Osteoblast (primary cell): ENCODE measurements at regions not wholly inside any gene's neighbourhood (a gene's known extent, or its start where the extent isn't known, plus 50 kb on each side); places are given as distances from the start of the nearest gene placed in this dataset.

Source experiments
- DNase-seq: peaks from one replicate; pipeline ENCODE4 v3.0.0; 2011; ENCODE audit warnings: low spot score, mixed read lengths; ENCODE audit not compliant: insufficient read length; ENCODE audit errors: missing footprints
- H2AFZ ChIP-seq: 2 replicates; pipeline ENCODE4 v1.6.0; 2011; ENCODE audit warnings: mild to moderate bottlenecking, low read length
- H3K27ac ChIP-seq: 2 replicates; pipeline ENCODE4 v1.5.1; 2011; ENCODE audit warnings: mild to moderate bottlenecking, low read depth, low read length, moderate library complexity
- H3K27me3 ChIP-seq: 2 replicates; pipeline ENCODE4 v1.6.0; 2012; ENCODE audit warnings: mild to moderate bottlenecking, control low read depth, inconsistent platforms, low read length, moderate library complexity; ENCODE audit not compliant: insufficient read depth
- H3K36me3 ChIP-seq: 2 replicates; pipeline ENCODE4 v1.5.1; 2011; ENCODE audit warnings: mild to moderate bottlenecking, low read length, control low read depth, moderate library complexity; ENCODE audit not compliant: insufficient read depth
- H3K4me1 ChIP-seq: 2 replicates; pipeline ENCODE4 v1.5.1; 2011; ENCODE audit warnings: mild to moderate bottlenecking, low read length, control low read depth, moderate library complexity; ENCODE audit not compliant: insufficient read depth
- H3K4me2 ChIP-seq: 2 replicates; pipeline ENCODE4 v1.6.0; 2011; ENCODE audit warnings: mild to moderate bottlenecking, low read length; ENCODE audit not compliant: insufficient read depth
- H3K4me3 ChIP-seq: fragments of 200-600 bp; sonication (generic); 3 replicates; pipeline ENCODE4 v1.5.1; 2012; ENCODE audit warnings: mild to moderate bottlenecking, low read length, inconsistent platforms; ENCODE audit not compliant: insufficient read depth
- H3K79me2 ChIP-seq: 2 replicates; pipeline ENCODE4 v1.6.0; 2012; ENCODE audit warnings: mild to moderate bottlenecking, low read length, control low read depth, inconsistent platforms; ENCODE audit not compliant: insufficient read depth
- H3K9me3 ChIP-seq: 2 replicates; pipeline ENCODE4 v1.5.1; 2011; ENCODE audit warnings: low read depth, low read length, control low read depth
- H4K20me1 ChIP-seq: 2 replicates; pipeline ENCODE4 v1.6.0; 2012; ENCODE audit warnings: mild to moderate bottlenecking, low read length, control low read depth; ENCODE audit not compliant: insufficient read depth
- CTCF ChIP-seq: IDR thresholded peaks from 2 replicates; pipeline ENCODE4 v1.5.1; 2011; ENCODE audit warnings: mild to moderate bottlenecking, low read depth, low read length, moderate library complexity; ENCODE audit errors: extremely low read depth

DNA sequence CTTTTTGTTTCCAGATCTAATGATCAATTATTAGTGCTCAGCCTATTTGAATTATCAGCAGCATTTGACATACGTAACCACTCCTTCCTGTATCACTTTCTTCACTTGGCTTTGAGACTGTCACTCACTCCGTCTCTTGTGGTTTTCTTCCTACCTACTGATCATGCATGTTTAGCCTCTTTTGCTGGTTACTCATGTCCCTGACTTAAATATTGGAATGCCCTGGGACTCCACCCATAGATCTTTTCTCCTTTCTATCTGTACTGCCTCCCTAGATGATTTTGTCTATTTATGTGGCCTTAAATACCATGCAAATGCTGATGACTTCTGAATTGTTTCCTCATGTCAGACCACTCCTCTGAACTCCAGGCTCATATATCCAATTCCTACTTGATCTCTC lies 57.7 kb upstream of the PDE4B start:
- Histone ChIP-seq H3K9me3 (no peaks in the 10 kb centered on the region), H4K20me1 (no peaks in the 10 kb centered on the region), H3K79me2 (no peaks in the 10 kb centered on the region), H2AFZ (no peak overlapping the region), H3K27me3 (no peaks in the 10 kb centered on the region), H3K36me3 (no peaks in the 10 kb centered on the region), H3K4me1 (peaks cover 4% of the 10 kb centered on the region), H3K4me3 (no peak overlapping the region), H3K27ac (no peak overlapping the region), H3K4me2 (no peak overlapping the region)
- no peak for TF ChIP-seq CTCF
- no peak for DNase-seq

- Histone ChIP-seq H3K27ac (no peak overlapping the region), H3K36me3 (no peaks in the 10 kb centered on the region), H4K20me1 (no peaks in the 10 kb centered on the region), H2AFZ (no peak overlapping the region), H3K4me3 (no peak overlapping the region), H3K4me2 (no peak overlapping the region), H3K27me3 (no peaks in the 10 kb centered on the region), H3K4me1 (no peaks in the 10 kb centered on the region), H3K9me3 (peaks cover 2% of the 10 kb centered on the region), H3K79me2 (no peaks in the 10 kb centered on the region)
- TF ChIP-seq CTCF, result no peak
- DNase-seq, result no peak
These were observed 50.7 kb upstream of the PDE4B start for GRCh38 chr1:65741993-65742392.
